Suprapubic skin (tissue), 4 donors: ENCODE measurements at regions not wholly inside any gene's neighbourhood (a gene's known extent, or its start where the extent isn't known, plus 50 kb on each side); places are given as distances from the start of the nearest gene placed in this dataset.

Experiments
- EP300 ChIP-seq: sonication (generic); formaldehyde crosslinking; IDR thresholded peaks from one replicate; pipeline ENCODE4 v1.6.1; 2017; ENCODE audit warnings: antibody characterized with exemption
- POLR2A ChIP-seq, 2 donors: fragments of 450-650 bp; IDR thresholded peaks; one replicate each; pipeline ENCODE4 v1.6.1; 2017; ENCODE audit warnings: antibody characterized with exemption in 2 of 2, mild to moderate bottlenecking in 2 of 2, moderate library complexity in 2 of 2
- POLR2AphosphoS5 ChIP-seq, 3 donors: sonication (generic); formaldehyde crosslinking; IDR thresholded peaks; one replicate each; pipeline ENCODE4 v1.6.1; 2017; ENCODE audit warnings: antibody characterized with exemption in 3 of 3
- TF ChIP-seq, protein P1 (sequence below), 2 donors: fragments of 200-600 bp in 1 of 2; fragments of 450-650 bp in 1 of 2; sonication (generic) in 1 of 2; IDR thresholded peaks; one replicate each; pipeline ENCODE4 v1.5.1; 2016 to 2019; ENCODE audit warnings: antibody characterized with exemption in 2 of 2, mild to moderate bottlenecking in 1 of 2, moderate library complexity in 1 of 2

DNA sequence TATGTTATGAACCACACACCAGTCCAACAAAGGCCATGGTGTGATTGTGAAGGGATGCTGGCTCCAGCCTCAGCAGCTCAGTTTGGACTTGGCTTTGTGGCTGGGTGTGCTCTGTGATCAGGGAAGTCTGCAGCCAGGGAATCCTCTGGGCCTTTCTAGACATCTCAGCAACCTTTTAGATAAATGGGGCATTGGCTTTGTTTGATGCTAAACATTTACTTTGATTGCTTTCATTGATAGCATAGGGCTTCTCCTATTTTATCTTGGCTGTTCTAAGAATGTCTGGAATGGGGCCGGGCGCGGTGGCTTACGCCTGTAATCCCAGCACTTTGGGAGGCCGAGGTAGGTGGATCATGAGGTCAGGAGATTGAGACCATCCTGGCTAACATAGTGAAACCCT is 104.5 kb downstream of the VAPA start:
- TF ChIP-seq, protein P1, sequence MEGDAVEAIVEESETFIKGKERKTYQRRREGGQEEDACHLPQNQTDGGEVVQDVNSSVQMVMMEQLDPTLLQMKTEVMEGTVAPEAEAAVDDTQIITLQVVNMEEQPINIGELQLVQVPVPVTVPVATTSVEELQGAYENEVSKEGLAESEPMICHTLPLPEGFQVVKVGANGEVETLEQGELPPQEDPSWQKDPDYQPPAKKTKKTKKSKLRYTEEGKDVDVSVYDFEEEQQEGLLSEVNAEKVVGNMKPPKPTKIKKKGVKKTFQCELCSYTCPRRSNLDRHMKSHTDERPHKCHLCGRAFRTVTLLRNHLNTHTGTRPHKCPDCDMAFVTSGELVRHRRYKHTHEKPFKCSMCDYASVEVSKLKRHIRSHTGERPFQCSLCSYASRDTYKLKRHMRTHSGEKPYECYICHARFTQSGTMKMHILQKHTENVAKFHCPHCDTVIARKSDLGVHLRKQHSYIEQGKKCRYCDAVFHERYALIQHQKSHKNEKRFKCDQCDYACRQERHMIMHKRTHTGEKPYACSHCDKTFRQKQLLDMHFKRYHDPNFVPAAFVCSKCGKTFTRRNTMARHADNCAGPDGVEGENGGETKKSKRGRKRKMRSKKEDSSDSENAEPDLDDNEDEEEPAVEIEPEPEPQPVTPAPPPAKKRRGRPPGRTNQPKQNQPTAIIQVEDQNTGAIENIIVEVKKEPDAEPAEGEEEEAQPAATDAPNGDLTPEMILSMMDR (IDR thresholded peaks at IDR 0.05) = no peak
- TF ChIP-seq EP300 (no peak), POLR2A (IDR thresholded peaks at IDR 0.05) (no peak), POLR2AphosphoS5 (IDR thresholded peaks at IDR 0.05) (no peak)
